SK-N-SH (cell line): ENCODE measurements at regions not wholly inside any gene's neighbourhood (a gene's known extent, or its start where the extent isn't known, plus 50 kb on each side); places are given as distances from the start of the nearest gene placed in this dataset.

Source experiments
- CTCF ChIA-PET: fragments of 300-600, 350-600 bp; formaldehyde crosslinking; extraction: SDS; loops from one replicate; lab custom pipeline; 2021; lab: Yijun Ruan, JAX
- POLR2A ChIA-PET: fragments of 350-600 bp; sonication (Branson Sonifier 250); formaldehyde crosslinking; extraction: SDS; loops from one replicate; lab custom pipeline; 2020; ENCODE audit warnings: antibody characterized with exemption, inconsistent platforms; lab: Yijun Ruan, JAX
- DNase-seq: peaks from one replicate; pipeline ENCODE4 v3.0.0; 2012
- H2AFZ ChIP-seq: fragments of 200-600 bp; sonication (generic); 2 replicates; pipeline ENCODE4 v1.8.1; 2016; ENCODE audit warnings: antibody characterized with exemption, mild to moderate bottlenecking, low read depth
- H3F3A ChIP-seq: fragments of 200-600 bp; sonication (generic); replicated peaks from 2 replicates; pipeline ENCODE3; 2016; ENCODE audit warnings: antibody characterized with exemption, mild to moderate bottlenecking; ENCODE audit not compliant: insufficient read depth
- H3K27ac ChIP-seq, 2 experiments: fragments of 200-500 bp in 1 of 2; fragments of 200-600 bp in 1 of 2; sonication (Bioruptor generic) in 1 of 2; sonication (generic), shearing (Covaris generic) in 1 of 2; 2 replicates each; pipeline versions ENCODE4 v1.5.1 to v1.6.1; 2014 to 2016; ENCODE audit warnings: low read depth in 2 of 2, inconsistent platforms in 1 of 2, low read length in 1 of 2, mild to moderate bottlenecking in 1 of 2, mixed read lengths in 1 of 2
- H3K27me3 ChIP-seq: fragments of 200-600 bp; sonication (generic), shearing (Covaris generic); 2 replicates; pipeline ENCODE4 v1.6.1; 2016; ENCODE audit warnings: mixed run types; ENCODE audit not compliant: insufficient read depth
- H3K36me3 ChIP-seq, 2 experiments: fragments of 200-500 bp in 1 of 2; fragments of 200-600 bp in 1 of 2; sonication (Bioruptor generic) in 1 of 2; sonication (generic) in 1 of 2; replicated peaks in 1 of 2; 2 replicates each; pipeline versions ENCODE3 to v1.5.1; 2014 to 2016; ENCODE audit warnings: low read length in 1 of 2, mild to moderate bottlenecking in 1 of 2; ENCODE audit not compliant: insufficient read depth in 2 of 2, control insufficient read depth in 1 of 2
- H3K4me1 ChIP-seq, 2 experiments: fragments of 200-500 bp in 1 of 2; fragments of 200-600 bp in 1 of 2; sonication (Bioruptor generic) in 1 of 2; sonication (generic), shearing (Covaris generic) in 1 of 2; 2 replicates each; pipeline versions ENCODE4 v1.5.1 to v1.6.1; 2014 to 2016; ENCODE audit warnings: low read depth in 1 of 2, low read length in 1 of 2, mixed run types in 1 of 2; ENCODE audit not compliant: insufficient read depth in 2 of 2, control insufficient read depth in 1 of 2
- H3K4me2 ChIP-seq: fragments of 200-600 bp; sonication (generic), shearing (Covaris generic); 2 replicates; pipeline ENCODE4 v1.6.1; 2017; ENCODE audit warnings: mixed run types
- H3K4me3 ChIP-seq, 2 experiments: fragments of 200-500 bp in 1 of 2; fragments of 200-600 bp in 1 of 2; sonication (Bioruptor generic) in 1 of 2; sonication (generic), shearing (Covaris generic) in 1 of 2; 2 replicates each; pipeline versions ENCODE4 v1.5.1 to v1.8.1; 2014 to 2016; ENCODE audit warnings: low read depth in 2 of 2, inconsistent platforms in 1 of 2, low read length in 1 of 2, mild to moderate bottlenecking in 1 of 2, mixed read lengths in 1 of 2, moderate library complexity in 1 of 2
- H3K79me2 ChIP-seq: fragments of 200-600 bp; sonication (generic); 2 replicates; pipeline ENCODE4 v1.8.1; 2017; ENCODE audit warnings: mild to moderate bottlenecking; ENCODE audit not compliant: insufficient read depth
- H3K9ac ChIP-seq: fragments of 200-600 bp; sonication (generic); 2 replicates; pipeline ENCODE4 v1.6.1; 2017; ENCODE audit warnings: mixed run types
- H3K9me2 ChIP-seq: fragments of 200-600 bp; sonication (generic); 2 replicates; pipeline ENCODE4 v1.6.1; 2017; ENCODE audit warnings: mixed run types
- H3K9me3 ChIP-seq: fragments of 200-600 bp; sonication (generic); 2 replicates; pipeline ENCODE4 v1.6.1; 2017; ENCODE audit warnings: mixed run types, mild to moderate bottlenecking, moderate library complexity
- H4K20me1 ChIP-seq: fragments of 200-600 bp; sonication (generic); 2 replicates; pipeline ENCODE4 v1.6.1; 2017; ENCODE audit warnings: mild to moderate bottlenecking, mixed run types; ENCODE audit not compliant: insufficient read depth
- FOXM1 ChIP-seq: IDR thresholded peaks from 2 replicates; pipeline ENCODE4 v1.4.0; 2012; ENCODE audit warnings: low read depth, mild to moderate bottlenecking
- GATA2 ChIP-seq: sonication (generic); formaldehyde crosslinking; IDR thresholded peaks from 2 replicates; pipeline ENCODE4 v1.5.0; 2020; ENCODE audit warnings: mild to moderate bottlenecking, missing genetic modification reagents
- JUND ChIP-seq: IDR thresholded peaks from 2 replicates; pipeline ENCODE4 v1.4.0; 2012
- MEF2A ChIP-seq: IDR thresholded peaks from 2 replicates; pipeline ENCODE4 v1.4.0; 2012; ENCODE audit warnings: low read depth, borderline replicate concordance
- MXI1 ChIP-seq: IDR thresholded peaks from 2 replicates; pipeline ENCODE4 v1.6.1; 2012; ENCODE audit warnings: mild to moderate bottlenecking, low read depth, low read length, improper control_type of control experiment
- NRF1 ChIP-seq: IDR thresholded peaks from 2 replicates; pipeline ENCODE4 v1.6.1; 2012; ENCODE audit warnings: low read depth, mild to moderate bottlenecking, low read length
- POLR2AphosphoS5 ChIP-seq: IDR thresholded peaks from 2 replicates; pipeline ENCODE4 v1.6.1; 2012; ENCODE audit warnings: low read depth, low read length
- RAD21 ChIP-seq: IDR thresholded peaks from 2 replicates; pipeline ENCODE4 v1.6.1; 2012; ENCODE audit warnings: mild to moderate bottlenecking, low read length
- REST ChIP-seq: IDR thresholded peaks from 2 replicates; pipeline ENCODE4 v1.6.1; 2012; ENCODE audit warnings: mild to moderate bottlenecking, low read depth, low read length, moderate library complexity
- RFX5 ChIP-seq: IDR thresholded peaks from 2 replicates; pipeline ENCODE4 v1.6.1; 2012; ENCODE audit warnings: mild to moderate bottlenecking, improper control_type of control experiment, low read length
- SIN3A ChIP-seq: IDR thresholded peaks from 2 replicates; pipeline ENCODE4 v1.6.1; 2012; ENCODE audit warnings: low read depth, mild to moderate bottlenecking, low read length, moderate library complexity, borderline replicate concordance
- TAF1 ChIP-seq: IDR thresholded peaks from 2 replicates; pipeline ENCODE4 v1.6.1; 2012; ENCODE audit warnings: low read depth, mild to moderate bottlenecking, low read length, moderate library complexity, borderline replicate concordance
- TEAD4 ChIP-seq: IDR thresholded peaks from 2 replicates; pipeline ENCODE4 v1.4.0; 2012; ENCODE audit warnings: mild to moderate bottlenecking, borderline replicate concordance; ENCODE audit not compliant: insufficient read depth
- USF1 ChIP-seq: IDR thresholded peaks from 2 replicates; pipeline ENCODE4 v1.4.0; 2012; ENCODE audit warnings: low read depth, borderline replicate concordance
- YY1 ChIP-seq: IDR thresholded peaks from 2 replicates; pipeline ENCODE4 v1.4.0; 2012; ENCODE audit warnings: low read depth, mild to moderate bottlenecking
- WGBS: methylation state at CpG from one replicate; pipeline ENCODE4 v1.1.6; 2017; ENCODE audit warnings: low lambda C conversion rate; 5-methylcytosine and 5-hydroxymethylcytosine counted together

GRCh38 chr1:60600532-60600931 lies 481.8 kb upstream of the NFIA start:
- ChIA-PET POLR2A (no interaction called here), CTCF (no interaction called here)

GRCh38 chr1:60599574-60599973 lies 482.8 kb upstream of the NFIA start:
- H3K4me1 ChIP-seq: no peaks in the 10 kb centered on the region; a peak in 1 of 4 replicates
- H3K4me3 ChIP-seq: no peak overlapping the region
- no peak overlapping the region for H3K4me2 ChIP-seq
- no peak overlapping the region for H3K27ac ChIP-seq
- H3F3A ChIP-seq: peaks cover 14% of the 10 kb centered on the region
- no peak overlapping the region for H3K9ac ChIP-seq
- H3K9me3 ChIP-seq: no peaks in the 10 kb centered on the region
- POLR2A ChIA-PET: no interaction called here
- TF ChIP-seq GATA2 (CRISPR knock-in tag) (no peak), FOXM1 (no peak), TAF1 (no peak), MXI1 (no peak), NRF1 (no peak)
- no peaks in the 10 kb centered on the region for H4K20me1 ChIP-seq
- H2AFZ ChIP-seq: no peak overlapping the region
- WGBS: 68% methylated on average over 1 of the region's 1 CpG
- CTCF ChIA-PET: no interaction called here
- no peaks in the 10 kb centered on the region for H3K9me2 ChIP-seq
- no peak for DNase-seq
- H3K27me3 ChIP-seq: no peaks in the 10 kb centered on the region
- no peaks in the 10 kb centered on the region for H3K79me2 ChIP-seq
- H3K36me3 ChIP-seq: no peaks in the 10 kb centered on the region

More at GRCh38 chr1:60600532-60600931, 481.8 kb upstream of the NFIA start:
- H3K79me2 ChIP-seq: no peaks in the 10 kb centered on the region
- peaks cover 14% of the 10 kb centered on the region for H3F3A ChIP-seq
- no peak overlapping the region for H3K4me3 ChIP-seq
- H3K9ac ChIP-seq: no peak overlapping the region
- WGBS: 33% methylated on average over 1 of the region's 1 CpG
- no peaks in the 10 kb centered on the region; a peak in 1 of 4 replicates for H3K4me1 ChIP-seq
- no peaks in the 10 kb centered on the region for H3K9me3 ChIP-seq
- no peaks in the 10 kb centered on the region for H3K27me3 ChIP-seq
- H3K9me2 ChIP-seq: no peaks in the 10 kb centered on the region
- TF ChIP-seq POLR2AphosphoS5 (no peak), RAD21 (no peak), SIN3A (no peak), JUND (no peak), TEAD4 (no peak), YY1 (no peak), REST (no peak), RFX5 (no peak), MEF2A (no peak), USF1 (no peak)
- TF ChIP-seq, all 33 proteins: peak for 0
- no peak for DNase-seq
- no peaks in the 10 kb centered on the region for H3K36me3 ChIP-seq
- no peak overlapping the region for H3K27ac ChIP-seq
- H2AFZ ChIP-seq: no peak overlapping the region
- H4K20me1 ChIP-seq: no peaks in the 10 kb centered on the region
- no peak overlapping the region for H3K4me2 ChIP-seq
